ES-I3 (cell line): ENCODE measurements at regions not wholly inside any gene's neighbourhood (a gene's known extent, or its start where the extent isn't known, plus 50 kb on each side); places are given as distances from the start of the nearest gene placed in this dataset.

Experiments
- H3K36me3 ChIP-seq: 2 replicates; pipeline ENCODE4 v1.6.1; 2013; ENCODE audit warnings: mild to moderate bottlenecking, low read length, control low read depth, moderate library complexity; ENCODE audit not compliant: insufficient read depth
- H3K4me1 ChIP-seq: 2 replicates; pipeline ENCODE4 v1.6.1; 2013; ENCODE audit warnings: mild to moderate bottlenecking, control low read depth, low read length; ENCODE audit not compliant: insufficient read depth
- H3K9ac ChIP-seq: 2 replicates; pipeline ENCODE4 v1.6.1; 2013; ENCODE audit warnings: low read depth, mild to moderate bottlenecking, low read length, moderate library complexity
- H3K9me3 ChIP-seq: 2 replicates; pipeline ENCODE4 v1.6.1; 2013; ENCODE audit warnings: mild to moderate bottlenecking, low read length, moderate library complexity; ENCODE audit not compliant: control insufficient read depth, insufficient read depth

DNA sequence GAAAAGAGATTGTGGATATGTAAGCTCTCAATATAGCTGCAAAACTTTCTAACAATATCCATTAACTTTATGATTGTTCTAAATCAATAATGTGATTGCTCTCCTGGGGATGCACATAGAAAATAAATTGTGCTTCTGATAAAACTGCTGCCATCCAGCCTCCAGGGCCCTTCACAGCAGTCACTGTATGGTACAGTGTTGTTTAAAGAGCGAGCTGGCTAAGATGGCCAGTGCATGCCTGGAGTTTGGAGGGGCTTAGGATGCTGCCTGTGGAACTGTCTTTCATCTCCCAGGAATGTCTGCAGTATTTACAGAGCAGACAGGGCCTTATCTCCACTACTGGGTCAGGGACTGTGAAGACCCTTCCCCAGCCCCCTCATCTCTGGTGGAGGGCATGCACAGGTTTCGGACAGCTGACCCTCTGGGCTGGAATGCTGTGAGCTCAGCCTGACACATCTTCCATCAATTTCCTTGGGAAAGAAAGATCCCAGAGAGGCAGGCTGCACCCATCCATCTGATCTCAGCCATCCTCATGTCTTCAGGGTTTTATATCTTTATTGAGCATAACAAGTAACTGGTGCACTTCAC lies 137.0 kb downstream of the PLPP3 start:
- no peaks in the 10 kb centered on the region for H3K9me3 ChIP-seq
- H3K36me3 ChIP-seq: no peaks in the 10 kb centered on the region

DNA sequence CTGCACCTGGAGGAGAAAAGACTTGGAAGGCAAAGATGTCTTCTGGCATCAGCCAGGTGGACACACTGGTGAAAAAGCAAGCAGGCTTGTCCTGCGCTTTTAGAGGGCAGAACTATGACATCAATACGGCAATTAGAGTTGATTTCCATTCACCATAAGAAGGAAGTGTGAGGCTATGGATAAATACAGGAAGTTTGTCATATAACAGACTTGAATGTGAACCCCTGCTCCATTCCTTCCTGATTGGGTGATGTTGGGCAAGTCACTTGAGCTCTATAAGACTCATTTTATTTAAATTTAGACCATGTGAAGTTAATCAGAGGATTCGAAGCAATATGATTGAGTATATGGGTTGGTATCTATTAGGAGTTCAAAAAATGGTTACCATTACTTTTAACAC lies 137.8 kb downstream of the PLPP3 start:
- Histone ChIP-seq H3K36me3 (no peaks in the 10 kb centered on the region), H3K9ac (no peak overlapping the region), H3K4me1 (peaks cover 20% of the 10 kb centered on the region), H3K9me3 (no peaks in the 10 kb centered on the region)

More for the DNA sequence above, 137.0 kb downstream of the PLPP3 start:
- Histone ChIP-seq H3K9ac (no peak overlapping the region), H3K4me1 (peaks cover 13% of the 10 kb centered on the region)

DNA sequence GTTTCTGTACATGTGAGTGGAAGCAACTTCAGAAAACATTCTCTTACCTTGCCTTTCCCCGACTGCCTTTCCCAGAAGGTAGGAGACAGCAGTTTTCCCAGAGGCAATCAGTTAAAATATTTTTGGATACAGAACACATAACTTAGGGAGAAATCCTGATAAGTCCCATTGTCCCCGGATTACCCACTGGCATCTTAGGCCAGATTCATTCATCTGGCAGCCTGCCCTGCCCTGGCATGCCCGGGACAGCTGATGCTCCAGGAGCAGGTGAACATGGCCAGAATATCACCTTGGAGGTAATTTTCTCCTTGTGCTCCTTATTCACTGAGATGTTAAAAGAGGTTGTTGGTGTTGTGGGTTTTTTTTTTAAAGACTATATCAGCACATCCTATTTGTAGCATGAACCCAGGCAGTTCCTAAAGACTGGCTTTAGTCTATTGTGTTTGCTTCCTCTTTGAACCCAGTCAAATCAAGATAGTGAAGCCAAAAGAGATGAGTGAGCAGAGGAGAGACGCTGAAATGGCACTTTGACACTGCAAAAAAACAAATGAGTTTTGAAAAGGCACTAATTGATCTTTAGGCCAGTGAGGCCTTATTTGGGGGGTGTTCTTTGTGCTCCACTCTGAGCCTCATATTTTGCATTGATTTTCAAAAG lies 139.6 kb downstream of the PLPP3 start:
- Histone ChIP-seq H3K4me1 (peaks cover 28% of the 10 kb centered on the region), H3K9me3 (no peaks in the 10 kb centered on the region), H3K36me3 (no peaks in the 10 kb centered on the region), H3K9ac (no peak overlapping the region)

GRCh38 chr1:56438901-56439551 lies 140.3 kb downstream of the PLPP3 start:
- no peaks in the 10 kb centered on the region for H3K9me3 ChIP-seq
- H3K36me3 ChIP-seq: no peaks in the 10 kb centered on the region
- no peak overlapping the region for H3K9ac ChIP-seq
- peaks cover 28% of the 10 kb centered on the region for H3K4me1 ChIP-seq

GRCh38 chr1:56437959-56438358 lies 141.4 kb downstream of the PLPP3 start:
- H3K9ac ChIP-seq: no peak overlapping the region
- H3K9me3 ChIP-seq: no peaks in the 10 kb centered on the region
- no peaks in the 10 kb centered on the region; the same call in 1 of the 2 replicates for H3K36me3 ChIP-seq
- peaks cover 28% of the 10 kb centered on the region for H3K4me1 ChIP-seq

DNA sequence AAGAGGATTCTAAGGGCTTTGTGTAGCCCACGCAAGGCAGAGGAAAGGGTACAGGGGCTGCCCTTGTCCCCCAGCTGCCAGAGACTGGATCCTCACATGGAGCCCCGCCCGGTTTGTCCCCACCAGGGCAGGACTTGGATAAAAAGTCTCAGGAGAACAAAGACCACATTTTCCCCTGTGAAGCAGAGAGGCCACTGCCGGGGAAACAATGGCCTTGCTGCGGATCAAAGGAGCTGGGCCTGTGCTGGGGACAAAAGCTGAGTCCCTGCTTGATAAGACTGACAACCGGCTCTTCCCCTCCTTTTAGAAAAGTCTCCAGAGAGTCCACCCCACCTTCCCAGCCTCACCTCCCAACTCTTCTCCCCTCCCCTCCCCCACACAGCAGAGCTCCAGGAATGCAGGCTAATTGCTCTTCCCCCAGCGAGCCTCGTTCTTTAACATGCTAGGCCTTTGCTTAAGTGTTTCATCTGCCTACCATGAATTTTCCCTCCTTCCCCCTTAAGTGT lies 142.4 kb downstream of the PLPP3 start:
- H3K9ac ChIP-seq: no peak overlapping the region
- no peaks in the 10 kb centered on the region; the same call in 1 of the 2 replicates for H3K36me3 ChIP-seq
- H3K4me1 ChIP-seq: peaks cover 36% of the 10 kb centered on the region
- H3K9me3 ChIP-seq: no peaks in the 10 kb centered on the region

DNA sequence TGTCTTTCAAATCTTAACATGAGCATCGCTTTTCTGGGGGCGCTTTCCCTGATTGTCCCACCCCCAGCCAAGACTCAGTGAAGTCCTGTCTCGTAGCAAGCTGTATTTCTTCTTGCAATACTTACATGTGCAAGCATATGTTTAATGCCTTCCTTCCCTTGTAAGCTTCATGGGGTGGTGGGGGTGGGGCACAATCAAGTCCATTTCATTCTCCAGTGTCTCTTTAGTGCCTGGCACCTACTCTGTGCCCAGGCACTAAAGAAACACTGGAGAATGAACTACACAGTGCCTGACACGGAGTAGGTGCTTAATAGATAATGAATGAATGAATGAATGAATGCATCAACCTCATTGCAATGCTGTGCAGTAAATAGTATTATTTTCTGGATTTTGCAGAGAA lies 143.1 kb downstream of the PLPP3 start:
- H3K36me3 ChIP-seq: no peaks in the 10 kb centered on the region; the same call in 1 of the 2 replicates
- no peak overlapping the region for H3K9ac ChIP-seq
- H3K9me3 ChIP-seq: no peaks in the 10 kb centered on the region
- peaks cover 40% of the 10 kb centered on the region for H3K4me1 ChIP-seq

GRCh38 chr1:56435434-56436262 lies 143.7 kb downstream of the PLPP3 start:
- Histone ChIP-seq H3K4me1 (peaks cover 40% of the 10 kb centered on the region), H3K9ac (no peak overlapping the region), H3K36me3 (no peaks in the 10 kb centered on the region; the same call in 1 of the 2 replicates), H3K9me3 (no peaks in the 10 kb centered on the region)

GRCh38 chr1:56434740-56435139 lies 144.6 kb downstream of the PLPP3 start:
- no peaks in the 10 kb centered on the region; the same call in 1 of the 2 replicates for H3K36me3 ChIP-seq
- H3K4me1 ChIP-seq: peaks cover 47% of the 10 kb centered on the region
- H3K9ac ChIP-seq: no peak overlapping the region
- H3K9me3 ChIP-seq: no peaks in the 10 kb centered on the region

GRCh38 chr1:56434025-56434424 lies 145.3 kb downstream of the PLPP3 start:
- H3K4me1 ChIP-seq: peaks cover 47% of the 10 kb centered on the region
- H3K9ac ChIP-seq: no peak overlapping the region
- H3K9me3 ChIP-seq: no peaks in the 10 kb centered on the region
- H3K36me3 ChIP-seq: no peaks in the 10 kb centered on the region; the same call in 1 of the 2 replicates

DNA sequence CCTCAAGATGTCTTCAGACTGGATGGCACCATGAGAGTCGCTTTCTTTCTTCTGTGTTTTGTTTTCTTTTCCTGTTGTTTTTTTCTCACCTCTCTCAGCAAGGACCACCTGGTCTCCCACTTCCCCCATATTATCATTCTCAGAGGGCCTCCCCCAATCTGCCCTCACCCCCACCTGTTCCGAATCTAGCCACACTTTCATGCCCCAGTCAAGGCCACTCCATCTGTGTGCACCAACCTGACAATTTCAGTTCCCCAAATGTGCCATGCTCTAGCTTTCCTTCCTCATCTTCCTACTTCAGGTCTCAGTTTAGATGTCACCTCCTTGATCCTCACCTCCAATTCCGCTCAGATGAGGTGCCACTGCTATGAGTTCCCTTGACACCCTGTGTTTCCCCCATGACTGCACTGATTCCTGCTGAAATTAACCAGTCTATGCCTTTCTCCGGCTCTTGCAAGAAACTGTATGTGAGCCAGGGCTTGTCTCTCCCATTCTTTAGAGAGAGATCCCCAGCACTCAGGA lies 146.2 kb downstream of the PLPP3 start:
- Histone ChIP-seq H3K4me1 (peaks cover 41% of the 10 kb centered on the region), H3K36me3 (no peaks in the 10 kb centered on the region; the same call in 1 of the 2 replicates), H3K9ac (no peak overlapping the region)

DNA sequence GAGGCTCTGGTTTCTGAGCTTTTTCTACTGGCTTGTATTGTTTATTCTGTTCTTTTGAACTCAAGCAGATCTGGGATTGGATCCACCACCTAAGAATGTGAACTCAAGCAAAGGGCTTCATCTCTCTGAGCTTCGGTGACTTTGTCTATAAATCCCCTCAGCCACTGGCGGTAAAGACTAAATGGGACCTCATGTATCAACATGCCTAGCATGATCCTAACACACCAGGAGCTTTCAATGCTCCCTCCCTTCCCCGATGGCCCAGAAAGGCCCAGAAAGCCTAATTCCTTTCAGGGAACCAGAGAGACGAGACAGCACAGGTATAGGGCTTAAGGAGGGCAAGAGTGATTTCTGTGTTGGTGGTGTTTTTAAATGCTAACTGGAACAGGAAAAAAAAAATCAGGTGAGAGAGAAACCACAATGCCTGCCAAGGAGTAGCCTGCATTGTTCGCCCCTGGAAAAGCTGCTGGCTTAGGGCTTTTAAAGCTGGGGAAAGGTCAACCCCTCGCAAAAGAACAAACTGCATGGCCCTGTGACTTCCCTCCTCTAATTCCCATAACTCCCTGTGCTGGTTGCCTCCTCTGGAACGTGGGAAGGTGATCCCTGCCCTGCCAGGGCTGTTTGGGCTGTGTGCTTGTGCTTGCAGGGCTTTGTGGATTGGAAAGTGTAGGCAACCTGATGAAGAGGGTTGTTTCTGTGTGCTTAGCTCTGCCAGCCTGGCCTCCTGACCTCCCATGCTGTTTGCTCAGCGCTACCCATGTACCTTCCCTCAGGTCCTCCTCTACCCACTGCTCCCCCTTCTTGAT lies 147.0 kb downstream of the PLPP3 start:
- H3K4me1 ChIP-seq: peaks cover 33% of the 10 kb centered on the region
- H3K9ac ChIP-seq: no peak overlapping the region
- no peaks in the 10 kb centered on the region for H3K9me3 ChIP-seq
- no peaks in the 10 kb centered on the region; the same call in 1 of the 2 replicates for H3K36me3 ChIP-seq

More for the DNA sequence above, 146.2 kb downstream of the PLPP3 start:
- H3K9me3 ChIP-seq: no peaks in the 10 kb centered on the region

GRCh38 chr1:56430141-56430839 lies 149.1 kb downstream of the PLPP3 start:
- Histone ChIP-seq H3K9me3 (no peaks in the 10 kb centered on the region), H3K4me1 (peaks cover 20% of the 10 kb centered on the region), H3K9ac (no peak overlapping the region), H3K36me3 (no peaks in the 10 kb centered on the region; the same call in 1 of the 2 replicates)
